K562 (cell line): ENCODE measurements at regions not wholly inside any gene's neighbourhood (a gene's known extent, or its start where the extent isn't known, plus 50 kb on each side); places are given as distances from the start of the nearest gene placed in this dataset.

Experiments used
- CEBPZ ChIP-seq: fragments of 150-350 bp; IDR thresholded peaks from 2 replicates; pipeline ENCODE4 v1.6.1; 2014; ENCODE audit warnings: low read depth, mild to moderate bottlenecking, low read length, borderline replicate concordance
- CXXC5 ChIP-seq: fragments of 250-450 bp; sonication (Bioruptor Pico); IDR thresholded peaks from 2 replicates; pipeline ENCODE4 v1.8.0; 2022; ENCODE audit warnings: inconsistent platforms, mild to moderate bottlenecking, moderate library complexity
- MNT ChIP-seq, 2 experiments: fragments of 450-650 bp; conservative IDR thresholded peaks; 2 replicates each; pipeline ENCODE4 v1.6.1; 2017; ENCODE audit warnings: mild to moderate bottlenecking in 2 of 2, moderate library complexity in 2 of 2
- MYC ChIP-seq, 2 experiments: fragments of 250-450 bp in 1 of 2; sonication (Bioruptor Pico) in 1 of 2; IDR thresholded peaks; 2 replicates each; pipeline versions ENCODE4 v1.5.1 to v1.6.1; 2012 to 2021; ENCODE audit warnings: low read depth in 2 of 2, borderline replicate concordance in 1 of 2, improper control_type of control experiment in 1 of 2, low read length in 1 of 2, mild to moderate bottlenecking in 1 of 2, moderate library complexity in 1 of 2
- ZNF592 ChIP-seq: fragments of 450-650 bp; IDR thresholded peaks from 2 replicates; pipeline ENCODE4 v1.6.1; 2017; ENCODE audit warnings: antibody characterized with exemption, mild to moderate bottlenecking

- peak in 1 of 2 experiments; percentile 46; a peak in 2 of 4 replicates for TF ChIP-seq MNT (conservative IDR thresholded peaks at IDR 0.05)
- peak; percentile 57; the same call in 1 of the 2 replicates for TF ChIP-seq ZNF592
- TF ChIP-seq MYC (IDR thresholded peaks at IDR 0.05; ENCODE audit: low read depth, low read length): peak; percentile 46; the same call in 1 of the 2 replicates
- TF ChIP-seq MYC (CRISPR knock-in tag; IDR thresholded peaks at IDR 0.05; ENCODE audit: borderline replicate concordance, low read depth): no peak
- no peak for TF ChIP-seq CEBPZ
- TF ChIP-seq CXXC5: peak; percentile 51; the same call in 1 of the 2 replicates
Observed at GRCh38 chrX:40805404-40805803, 70.1 kb upstream of the MED14 start (continued).
